Activated B cell treated with CpG ODN at 0.5 μM for 24 hours (primary cell): ENCODE measurements at regions not wholly inside any gene's neighbourhood (a gene's known extent, or its start where the extent isn't known, plus 50 kb on each side); places are given as distances from the start of the nearest gene placed in this dataset.

ENCODE experiments used
- ATAC-seq: fragments of 200-7000 bp; cut with Tn5 transposase; one replicate; pipeline ENCODE4 v1.10.0; 2021; ENCODE audit warnings: low read depth, mild to moderate bottlenecking, moderate library complexity
- CTCF ChIA-PET: fragments of 350-600 bp; sonication (Branson Sonifier 250); formaldehyde crosslinking; loops from one replicate; lab custom pipeline; 2021; ENCODE audit warnings: antibody characterized with exemption; lab: Charles Lee
- POLR2A ChIA-PET: fragments of 350-600 bp; sonication (Branson Sonifier 250); formaldehyde crosslinking; loops from one replicate; lab custom pipeline; 2021; ENCODE audit warnings: antibody characterized with exemption; lab: Charles Lee
- DNase-seq: peaks from one replicate; pipeline ENCODE4 v3.0.0; 2022
- H3K27ac Mint-ChIP-seq: one replicate; pipeline ENCODE4 v1.8.0; 2020; ENCODE audit warnings: mixed read lengths
- H3K27me3 Mint-ChIP-seq: one replicate; pipeline ENCODE4 v1.8.0; 2021; ENCODE audit warnings: mixed read lengths
- H3K36me3 Mint-ChIP-seq: one replicate; pipeline ENCODE4 v1.8.0; 2021; ENCODE audit warnings: low read depth, mixed read lengths
- H3K4me1 Mint-ChIP-seq: one replicate; pipeline ENCODE4 v1.8.0; 2021; ENCODE audit warnings: mixed read lengths
- H3K4me3 Mint-ChIP-seq: one replicate; pipeline ENCODE4 v1.8.0; 2020; ENCODE audit warnings: mild to moderate bottlenecking, mixed read lengths
- H3K9me3 Mint-ChIP-seq: one replicate; pipeline ENCODE4 v1.8.0; 2020; ENCODE audit warnings: mixed read lengths
- intact Hi-C: fragments of 100-400 bp; cut with micrococcal nuclease; formaldehyde crosslinking; loops from one replicate; pipeline ENCODE4 v1.15.1; 2024
- TF ChIP-seq, protein P1 (sequence below): fragments of 200-600 bp; IDR thresholded peaks from one replicate; pipeline ENCODE4 v1.8.0; 2022; ENCODE audit warnings: antibody characterized with exemption, mild to moderate bottlenecking

DNA sequence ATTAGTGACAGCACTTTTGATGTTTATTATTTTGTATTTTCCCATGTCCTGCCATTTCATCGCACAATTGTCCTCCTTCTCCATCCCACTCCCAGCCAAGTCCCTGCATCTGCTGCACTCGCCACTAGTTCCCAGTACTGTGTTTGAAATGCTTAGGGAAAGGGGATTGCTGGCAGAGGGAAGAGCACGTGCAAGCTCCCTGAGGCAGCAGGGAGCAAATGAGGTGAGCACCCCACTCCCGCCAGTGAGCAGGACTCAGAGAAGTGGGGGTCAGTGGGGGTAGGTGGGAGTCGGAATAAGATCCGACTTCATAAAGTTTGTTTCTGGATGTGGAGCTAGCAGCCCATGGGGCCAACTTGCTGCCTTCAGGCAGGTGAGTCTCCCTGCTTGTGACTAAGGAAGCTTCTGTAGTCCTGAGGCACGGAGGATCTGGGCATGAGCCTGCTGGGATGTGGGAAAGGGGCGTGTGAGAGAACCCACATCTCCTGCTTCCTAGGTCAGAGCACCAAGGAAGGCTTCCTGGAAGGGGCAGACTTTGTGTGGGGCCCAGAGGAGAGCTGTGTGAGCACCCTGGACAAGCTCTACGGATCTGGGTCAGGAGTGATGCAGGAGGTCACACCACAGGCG is 99.7 kb upstream of the TLE3 start:
- ChIA-PET POLR2A (interaction anchor here (0.6 to 2.9 kb wide), 5 partner anchors 14 to 289 kb away, joined by 3 to 29 read pairs (median 4); no protein-coding TSS in a partner anchor), CTCF (no interaction called here)
- H3K36me3 Mint-ChIP-seq: no peaks in the 10 kb centered on the region
- no peak for ATAC-seq
- DNase-seq: no peak
- H3K27me3 Mint-ChIP-seq: peaks cover 7% of the 10 kb centered on the region
- peaks cover 58% of the 10 kb centered on the region for H3K4me1 Mint-ChIP-seq
- TF ChIP-seq, protein P1, sequence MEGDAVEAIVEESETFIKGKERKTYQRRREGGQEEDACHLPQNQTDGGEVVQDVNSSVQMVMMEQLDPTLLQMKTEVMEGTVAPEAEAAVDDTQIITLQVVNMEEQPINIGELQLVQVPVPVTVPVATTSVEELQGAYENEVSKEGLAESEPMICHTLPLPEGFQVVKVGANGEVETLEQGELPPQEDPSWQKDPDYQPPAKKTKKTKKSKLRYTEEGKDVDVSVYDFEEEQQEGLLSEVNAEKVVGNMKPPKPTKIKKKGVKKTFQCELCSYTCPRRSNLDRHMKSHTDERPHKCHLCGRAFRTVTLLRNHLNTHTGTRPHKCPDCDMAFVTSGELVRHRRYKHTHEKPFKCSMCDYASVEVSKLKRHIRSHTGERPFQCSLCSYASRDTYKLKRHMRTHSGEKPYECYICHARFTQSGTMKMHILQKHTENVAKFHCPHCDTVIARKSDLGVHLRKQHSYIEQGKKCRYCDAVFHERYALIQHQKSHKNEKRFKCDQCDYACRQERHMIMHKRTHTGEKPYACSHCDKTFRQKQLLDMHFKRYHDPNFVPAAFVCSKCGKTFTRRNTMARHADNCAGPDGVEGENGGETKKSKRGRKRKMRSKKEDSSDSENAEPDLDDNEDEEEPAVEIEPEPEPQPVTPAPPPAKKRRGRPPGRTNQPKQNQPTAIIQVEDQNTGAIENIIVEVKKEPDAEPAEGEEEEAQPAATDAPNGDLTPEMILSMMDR: no peak
- H3K9me3 Mint-ChIP-seq: no peaks in the 10 kb centered on the region
- intact Hi-C loops: loop anchor here (1.0 to 10.0 kb wide), 8 partner anchors 71 to 623 kb away; no protein-coding TSS in a partner anchor
- H3K27ac Mint-ChIP-seq: peak overlapping the region; percentile 79
- H3K4me3 Mint-ChIP-seq: peak overlapping the region; percentile 39

DNA sequence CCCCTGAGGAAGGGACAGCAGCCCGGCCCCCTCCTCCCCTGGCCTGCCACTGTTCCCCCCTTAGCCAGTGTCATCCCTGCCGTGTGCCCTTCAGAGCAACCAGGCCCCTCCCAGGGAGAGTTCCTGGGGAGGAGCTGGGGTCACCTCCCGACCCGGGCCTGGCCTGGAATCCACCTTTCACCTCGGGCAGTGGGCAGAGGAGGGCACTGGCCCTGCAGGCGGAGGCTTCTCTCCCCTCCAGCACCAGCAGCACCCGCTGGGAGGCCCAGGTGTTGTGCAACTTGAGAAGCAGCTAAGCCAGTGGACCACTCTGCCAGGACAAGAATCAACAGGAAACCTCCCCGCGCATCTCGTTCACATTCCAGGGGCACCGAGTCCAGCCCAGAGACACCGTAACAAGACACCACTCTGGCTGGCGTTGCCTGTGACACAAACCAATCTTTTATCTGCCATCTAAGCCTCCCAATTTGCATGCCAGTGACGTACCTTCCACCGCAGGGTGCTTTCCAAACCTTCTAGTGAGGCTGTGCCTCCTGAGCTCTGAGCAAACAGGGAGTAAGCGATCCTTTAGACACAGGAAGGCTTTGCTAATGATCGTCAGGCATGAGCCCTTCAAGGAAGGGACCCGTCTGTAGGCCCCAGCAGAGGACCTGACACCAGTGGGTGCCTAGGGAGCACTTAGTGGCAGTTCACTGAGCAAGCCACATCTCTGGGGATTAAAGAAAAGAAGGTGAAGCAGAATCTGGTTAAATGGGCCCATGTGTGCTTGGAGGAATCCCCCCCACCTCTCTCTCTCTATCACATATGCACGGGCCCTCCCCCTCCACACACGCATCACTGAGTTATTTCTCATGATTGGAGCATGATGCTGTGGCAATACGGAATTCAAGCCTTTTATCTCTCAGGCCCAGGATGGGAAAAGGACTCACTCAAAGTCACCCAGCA is 98.9 kb upstream of the TLE3 start:
- ATAC-seq (peak; percentile 82), DNase-seq (peak; percentile 62)
- H3K9me3 Mint-ChIP-seq: peaks cover 4% of the 10 kb centered on the region
- peak overlapping the region; percentile 55 for H3K4me3 Mint-ChIP-seq
- POLR2A ChIA-PET: interaction anchor here (0.6 to 2.9 kb wide), 6 partner anchors 36 to 290 kb away, joined by 3 to 16 read pairs (median 4); partner anchors contain the start of gene TLE3
- intact Hi-C loops: loop anchor here (1.0 to 10.0 kb wide), 10 partner anchors 72 to 622 kb away; no protein-coding TSS in a partner anchor
- TF ChIP-seq, protein P1: no peak
- peaks cover 58% of the 10 kb centered on the region for H3K4me1 Mint-ChIP-seq
- CTCF ChIA-PET: no interaction called here
- H3K27ac Mint-ChIP-seq: peak overlapping the region; percentile 79
- no peaks in the 10 kb centered on the region for H3K36me3 Mint-ChIP-seq
- H3K27me3 Mint-ChIP-seq: peaks cover 7% of the 10 kb centered on the region

DNA sequence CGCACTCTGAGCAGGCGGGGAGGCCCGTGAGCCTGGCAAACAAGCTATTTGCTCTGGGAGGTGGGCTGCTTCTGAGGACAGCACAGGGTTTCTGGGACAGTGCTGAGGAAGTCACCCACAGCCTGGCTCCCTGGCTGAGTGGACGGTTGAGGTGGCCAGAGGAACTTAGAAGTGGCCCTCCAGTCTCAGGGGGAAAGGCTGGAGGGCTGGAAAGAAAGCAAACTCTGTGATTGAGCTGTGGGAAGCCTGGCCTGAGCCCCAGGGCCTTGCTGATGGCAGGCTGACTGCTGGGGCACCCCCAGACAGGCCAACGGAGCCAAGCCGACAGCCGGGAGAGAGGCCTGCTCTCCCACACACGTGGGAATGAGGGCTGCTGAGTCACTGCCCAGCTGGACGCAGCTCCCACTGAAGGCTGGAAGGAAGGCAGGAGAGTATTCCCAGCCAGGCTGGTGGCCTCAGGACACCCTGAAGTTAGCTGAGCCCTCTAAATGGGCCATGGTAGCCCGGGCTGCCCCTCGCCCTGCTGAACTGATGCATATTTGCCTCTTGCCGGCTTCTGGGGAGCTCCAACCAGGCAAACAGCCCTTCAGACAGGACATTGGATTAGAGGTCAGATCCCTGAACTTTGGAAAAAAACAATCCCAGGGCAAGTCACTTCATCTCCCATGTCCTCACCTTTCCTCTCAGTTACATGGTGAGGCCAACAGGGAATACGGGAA is 98.0 kb upstream of the TLE3 start:
- TF ChIP-seq, protein P1: no peak
- Mint-ChIP-seq H3K27ac (no peak overlapping the region), H3K27me3 (peaks cover 7% of the 10 kb centered on the region)

DNA sequence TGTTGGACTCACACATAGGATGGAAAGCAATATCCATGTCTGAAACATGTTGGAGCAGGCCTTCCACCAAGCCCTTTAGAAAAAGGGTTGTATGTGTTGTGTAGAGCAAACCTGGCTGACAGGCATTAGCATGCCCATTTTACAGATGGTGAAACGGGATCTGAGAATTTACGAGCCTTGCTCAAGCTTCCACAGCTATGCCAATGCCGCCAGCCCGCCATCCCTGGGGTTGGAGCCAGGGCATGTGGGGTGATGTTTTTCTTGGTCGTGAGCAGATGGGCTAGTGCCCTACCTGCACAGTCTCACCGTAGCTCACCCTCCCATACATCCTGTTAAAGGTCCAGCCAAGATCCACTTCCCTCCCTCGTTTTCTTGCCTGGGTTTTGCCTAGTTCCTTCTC is 97.5 kb upstream of the TLE3 start:
- no peak overlapping the region for H3K4me3 Mint-ChIP-seq
- CTCF ChIA-PET: no interaction called here

More for the DNA sequence above, 98.0 kb upstream of the TLE3 start:
- CTCF ChIA-PET: no interaction called here
- DNase-seq (no peak), ATAC-seq (no peak)
- Mint-ChIP-seq H3K9me3 (peaks cover 4% of the 10 kb centered on the region), H3K4me1 (peaks cover 54% of the 10 kb centered on the region), H3K4me3 (no peak overlapping the region), H3K36me3 (no peaks in the 10 kb centered on the region)
- intact Hi-C loops: loop anchor here (1.0 to 10.0 kb wide), 9 partner anchors 73 to 621 kb away; no protein-coding TSS in a partner anchor
- POLR2A ChIA-PET: interaction anchor here (0.6 to 2.9 kb wide), 2 partner anchors 45 to 285 kb away, joined by 8 to 16 read pairs; no protein-coding TSS in a partner anchor

More for the DNA sequence above, 97.5 kb upstream of the TLE3 start:
- H3K27me3 Mint-ChIP-seq: peaks cover 7% of the 10 kb centered on the region
- no peak for ATAC-seq
- TF ChIP-seq, protein P1: no peak
- no peak for DNase-seq
- H3K27ac Mint-ChIP-seq: no peak overlapping the region
- POLR2A ChIA-PET: no interaction called here
- intact Hi-C loops: loop anchor here (5.0 to 10.0 kb wide), 2 partner anchors 292 to 620 kb away; no protein-coding TSS in a partner anchor
- peaks cover 49% of the 10 kb centered on the region for H3K4me1 Mint-ChIP-seq
- H3K9me3 Mint-ChIP-seq: peaks cover 4% of the 10 kb centered on the region
- H3K36me3 Mint-ChIP-seq: no peaks in the 10 kb centered on the region
